Breast epithelium (tissue), 3 donors: ENCODE measurements at regions not wholly inside any gene's neighbourhood (a gene's known extent, or its start where the extent isn't known, plus 50 kb on each side); places are given as distances from the start of the nearest gene placed in this dataset.

Experiments
- POLR2A ChIP-seq: fragments of 450-650 bp; IDR thresholded peaks from one replicate; pipeline ENCODE4 v1.6.1; 2016; ENCODE audit warnings: antibody characterized with exemption, mild to moderate bottlenecking, moderate library complexity
- POLR2AphosphoS5 ChIP-seq, 3 donors: sonication (generic); formaldehyde crosslinking; IDR thresholded peaks; one replicate each; pipeline ENCODE4 v1.6.1; 2017; ENCODE audit warnings: antibody characterized with exemption in 3 of 3
- TF ChIP-seq, protein P1 (sequence below), 3 donors: fragments of 450-650 bp; IDR thresholded peaks; one replicate each; pipeline ENCODE4 v1.5.1; 2016 to 2017; ENCODE audit warnings: antibody characterized with exemption in 3 of 3, mild to moderate bottlenecking in 3 of 3, moderate library complexity in 3 of 3

DNA sequence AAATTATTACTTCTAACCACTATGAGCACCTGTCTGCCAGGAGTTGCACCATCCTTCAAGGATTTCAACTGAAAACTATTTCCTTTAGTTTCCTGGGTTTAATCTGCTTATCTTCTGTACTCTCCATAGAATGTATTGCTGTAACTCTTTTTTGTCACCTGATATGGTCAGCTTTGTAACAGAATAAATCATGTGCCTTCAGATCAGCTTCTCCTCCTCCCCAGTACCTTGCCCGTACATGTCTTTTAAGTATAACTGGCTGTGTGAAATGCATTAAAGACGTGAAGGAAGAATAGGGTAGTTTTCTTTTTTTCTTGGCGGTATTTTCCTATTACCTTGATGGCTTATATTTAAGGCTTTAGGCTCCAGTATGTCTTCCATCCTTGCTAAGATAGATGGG is 200.3 kb upstream of the NAV3 start:
- TF ChIP-seq, protein P1, sequence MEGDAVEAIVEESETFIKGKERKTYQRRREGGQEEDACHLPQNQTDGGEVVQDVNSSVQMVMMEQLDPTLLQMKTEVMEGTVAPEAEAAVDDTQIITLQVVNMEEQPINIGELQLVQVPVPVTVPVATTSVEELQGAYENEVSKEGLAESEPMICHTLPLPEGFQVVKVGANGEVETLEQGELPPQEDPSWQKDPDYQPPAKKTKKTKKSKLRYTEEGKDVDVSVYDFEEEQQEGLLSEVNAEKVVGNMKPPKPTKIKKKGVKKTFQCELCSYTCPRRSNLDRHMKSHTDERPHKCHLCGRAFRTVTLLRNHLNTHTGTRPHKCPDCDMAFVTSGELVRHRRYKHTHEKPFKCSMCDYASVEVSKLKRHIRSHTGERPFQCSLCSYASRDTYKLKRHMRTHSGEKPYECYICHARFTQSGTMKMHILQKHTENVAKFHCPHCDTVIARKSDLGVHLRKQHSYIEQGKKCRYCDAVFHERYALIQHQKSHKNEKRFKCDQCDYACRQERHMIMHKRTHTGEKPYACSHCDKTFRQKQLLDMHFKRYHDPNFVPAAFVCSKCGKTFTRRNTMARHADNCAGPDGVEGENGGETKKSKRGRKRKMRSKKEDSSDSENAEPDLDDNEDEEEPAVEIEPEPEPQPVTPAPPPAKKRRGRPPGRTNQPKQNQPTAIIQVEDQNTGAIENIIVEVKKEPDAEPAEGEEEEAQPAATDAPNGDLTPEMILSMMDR (IDR thresholded peaks at IDR 0.05) = no peak
- TF ChIP-seq POLR2A (no peak), POLR2AphosphoS5 (IDR thresholded peaks at IDR 0.05) (no peak)
